GM19099 (cell line): ENCODE measurements at regions not wholly inside any gene's neighbourhood (a gene's known extent, or its start where the extent isn't known, plus 50 kb on each side); places are given as distances from the start of the nearest gene placed in this dataset.

ENCODE experiments used
- POLR2A ChIP-seq: IDR thresholded peaks from 3 replicates; pipeline ENCODE4 v1.6.1; 2011; ENCODE audit warnings: low read depth; ENCODE audit not compliant: insufficient read length; ENCODE audit errors: extremely low read depth

GRCh38 chr12:108063192-108063591, 65.9 kb upstream of the WSCD2 start:
- TF ChIP-seq POLR2A, result no peak

- TF ChIP-seq POLR2A, result no peak
Observed at GRCh38 chr12:108065069-108065468, 64.0 kb upstream of the WSCD2 start.

GRCh38 chr12:108066583-108067577, 62.2 kb upstream of the WSCD2 start:
- TF ChIP-seq POLR2A, result no peak

GRCh38 chr12:108069651-108070165, 59.4 kb upstream of the WSCD2 start:
- TF ChIP-seq POLR2A, result no peak

DNA sequence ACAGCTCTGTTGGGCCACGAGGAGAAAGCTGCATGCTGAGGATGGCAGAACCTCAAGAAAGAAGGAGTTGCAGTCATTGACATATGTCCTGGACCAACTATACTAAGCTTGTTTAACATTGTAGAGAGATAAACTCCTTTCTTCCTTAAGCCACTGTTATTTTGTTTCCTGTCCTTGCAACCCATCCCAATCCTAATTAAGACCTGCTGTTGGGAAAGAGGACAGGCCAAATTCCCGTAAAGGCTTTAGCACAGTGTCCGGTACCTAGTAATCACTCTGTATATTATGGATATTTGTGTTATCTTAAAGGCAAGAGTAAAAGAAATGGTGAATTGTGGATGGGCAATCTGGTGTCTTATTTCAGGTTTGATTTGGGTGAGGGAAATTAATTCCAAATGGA, 53.5 kb upstream of the WSCD2 start:
- no peak for TF ChIP-seq POLR2A

DNA sequence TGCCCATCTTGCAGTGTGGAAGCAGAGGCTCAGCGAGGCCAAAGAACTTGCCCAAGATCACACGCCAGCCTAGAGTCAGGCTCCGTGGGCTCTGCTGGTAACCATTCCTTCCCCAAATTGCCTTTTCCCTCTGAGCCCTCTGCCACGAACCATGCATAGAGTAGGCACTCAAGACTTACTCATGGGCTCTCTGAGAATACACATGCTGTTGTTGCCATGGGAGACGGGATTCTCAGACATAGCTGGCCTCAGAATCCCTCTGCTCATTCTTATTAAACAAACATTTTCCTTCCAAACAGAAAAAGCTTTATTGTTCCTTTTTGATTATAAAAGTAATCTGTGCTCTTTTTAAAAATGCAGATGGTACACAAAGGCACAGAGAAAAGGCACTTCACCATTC, 52.5 kb upstream of the WSCD2 start:
- TF ChIP-seq POLR2A, result no peak

DNA sequence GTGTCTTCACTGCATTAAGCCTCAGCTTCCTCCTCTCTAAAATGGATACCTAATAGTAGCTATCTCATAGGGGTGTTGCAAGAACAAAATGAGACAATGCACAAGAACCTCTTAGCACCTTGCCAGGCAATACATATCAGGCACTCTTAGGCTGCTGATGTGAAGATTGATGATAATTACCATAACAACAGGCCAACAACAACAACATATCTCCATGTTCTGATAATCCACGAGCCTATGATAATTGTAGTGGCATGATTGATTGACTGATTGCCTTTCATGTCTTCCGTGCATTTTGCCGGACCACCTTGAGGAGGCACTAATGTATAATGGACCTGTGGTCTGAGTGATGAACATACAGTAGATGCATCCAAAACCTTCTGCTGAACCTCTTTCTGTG, 50.7 kb upstream of the WSCD2 start:
- no peak for TF ChIP-seq POLR2A
